CD4-positive, alpha-beta T cell (primary cell): ENCODE measurements at regions not wholly inside any gene's neighbourhood (a gene's known extent, or its start where the extent isn't known, plus 50 kb on each side); places are given as distances from the start of the nearest gene placed in this dataset.

Experiments
- ATAC-seq: fragments of 200-7000 bp; cut with Tn5 transposase; one replicate; pipeline ENCODE4 v1.10.0; 2022; ENCODE audit warnings: mild to moderate bottlenecking; ENCODE audit not compliant: poor library complexity
- CTCF ChIA-PET: fragments of 350-600 bp; sonication (Branson Sonifier 250); formaldehyde crosslinking; loops from one replicate; lab custom pipeline; 2021; ENCODE audit warnings: antibody characterized with exemption, inconsistent platforms; lab: Charles Lee
- POLR2A ChIA-PET: fragments of 350-600 bp; sonication (Branson Sonifier 250); formaldehyde crosslinking; loops from one replicate; lab custom pipeline; 2021; ENCODE audit warnings: antibody characterized with exemption, inconsistent platforms; lab: Charles Lee
- DNase-seq, 14 experiments: peaks; one replicate each; pipeline ENCODE4 v3.0.0-alpha.2; 2013 to 2020; ENCODE audit warnings: mixed read lengths in 2 of 14
- H3K27ac ChIP-seq, 2 donors: one replicate each; pipeline versions ENCODE4 v1.5.1 to v1.7.0; 2013; ENCODE audit warnings: low read length in 2 of 2, low read depth in 1 of 2, mild to moderate bottlenecking in 1 of 2
- H3K27me3 ChIP-seq, 2 experiments: 1 replicate in 1 of 2; 2 replicates in 1 of 2; pipeline versions ENCODE4 v1.6.1 to v1.7.0; 2013; ENCODE audit warnings: low read length in 2 of 2, control low read depth in 1 of 2, mild to moderate bottlenecking in 1 of 2, moderate library complexity in 1 of 2; ENCODE audit not compliant: insufficient read depth in 2 of 2, control insufficient read depth in 1 of 2
- H3K36me3 ChIP-seq: one replicate; pipeline ENCODE4 v1.6.1; 2013; ENCODE audit warnings: low read length, control low read depth; ENCODE audit not compliant: insufficient read depth
- H3K4me1 ChIP-seq: one replicate; pipeline ENCODE4 v1.6.1; 2013; ENCODE audit warnings: low read length, control low read depth; ENCODE audit not compliant: insufficient read depth
- H3K4me3 ChIP-seq: one replicate; pipeline ENCODE4 v1.5.1; 2013; ENCODE audit warnings: mild to moderate bottlenecking, low read length, moderate library complexity
- H3K9me3 ChIP-seq, 2 experiments: 1 replicate in 1 of 2; 2 replicates in 1 of 2; pipeline versions ENCODE4 v1.6.1 to v1.7.0; 2013; ENCODE audit warnings: low read length in 2 of 2, mild to moderate bottlenecking in 2 of 2, control low read depth in 1 of 2, moderate library complexity in 1 of 2; ENCODE audit not compliant: control insufficient read depth in 1 of 2, insufficient read depth in 1 of 2
- H3K27ac Mint-ChIP-seq: one replicate; pipeline ENCODE4 v1.8.0; 2020; ENCODE audit warnings: mixed read lengths
- H3K27me3 Mint-ChIP-seq: one replicate; pipeline ENCODE4 v1.8.0; 2021; ENCODE audit warnings: mixed read lengths
- H3K36me3 Mint-ChIP-seq: one replicate; pipeline ENCODE4 v1.8.0; 2021; ENCODE audit warnings: low read depth, mixed read lengths
- H3K4me1 Mint-ChIP-seq: one replicate; pipeline ENCODE4 v1.8.0; 2021; ENCODE audit warnings: low read depth, mixed read lengths
- H3K4me3 Mint-ChIP-seq: one replicate; pipeline ENCODE4 v1.8.0; 2020; ENCODE audit warnings: mild to moderate bottlenecking, mixed read lengths
- H3K9me3 Mint-ChIP-seq: one replicate; pipeline ENCODE4 v1.8.0; 2020; ENCODE audit warnings: mixed read lengths
- CTCF ChIP-seq: fragments of 200-600 bp; IDR thresholded peaks from one replicate; pipeline ENCODE4 v1.8.0; 2022; ENCODE audit warnings: antibody characterized with exemption, mild to moderate bottlenecking
- intact Hi-C, 2 experiments: fragments of 100-400 bp; cut with DNase I in 1 of 2; cut with micrococcal nuclease in 1 of 2; formaldehyde crosslinking; loops; one replicate each; pipeline versions ENCODE4 v1.15.1 to v1.9.0; 2023 to 2025; cut with DNase I, micrococcal nuclease

- Histone ChIP-seq H3K27me3 (no peaks in the 10 kb centered on the region), H3K27ac (no peak overlapping the region), H3K4me3 (no peak overlapping the region), H3K4me1 (no peaks in the 10 kb centered on the region), H3K9me3 (no peaks in the 10 kb centered on the region), H3K36me3 (no peaks in the 10 kb centered on the region)
- H3K36me3 Mint-ChIP-seq: no peaks in the 10 kb centered on the region
- H3K4me3 Mint-ChIP-seq: no peak overlapping the region
- no peaks in the 10 kb centered on the region for H3K27me3 Mint-ChIP-seq
- POLR2A ChIA-PET: no interaction called here
- H3K27ac Mint-ChIP-seq: no peak overlapping the region
- H3K9me3 Mint-ChIP-seq: no peaks in the 10 kb centered on the region
- intact Hi-C loops: no loop called here
- ATAC-seq (no peak), DNase-seq (no peak)
- CTCF ChIA-PET: no interaction called here
- no peaks in the 10 kb centered on the region for H3K4me1 Mint-ChIP-seq
- no peak for TF ChIP-seq CTCF
Measured at GRCh38 chrX:95218976-95219375, 1465.7 kb upstream of the DIAPH2 start.

- no peak overlapping the region for H3K4me3 Mint-ChIP-seq
- Histone ChIP-seq H3K27ac (no peak overlapping the region), H3K36me3 (no peaks in the 10 kb centered on the region), H3K4me3 (no peak overlapping the region), H3K27me3 (no peaks in the 10 kb centered on the region), H3K4me1 (no peaks in the 10 kb centered on the region), H3K9me3 (no peaks in the 10 kb centered on the region)
- H3K36me3 Mint-ChIP-seq: no peaks in the 10 kb centered on the region
- H3K9me3 Mint-ChIP-seq: peaks cover 3% of the 10 kb centered on the region
- no peak for ATAC-seq
- intact Hi-C loops: no loop called here
- H3K27ac Mint-ChIP-seq: no peak overlapping the region
- H3K27me3 Mint-ChIP-seq: no peaks in the 10 kb centered on the region
- no peaks in the 10 kb centered on the region for H3K4me1 Mint-ChIP-seq
- CTCF ChIA-PET: no interaction called here
- DNase-seq: no peak
- no peak for TF ChIP-seq CTCF
- POLR2A ChIA-PET: no interaction called here
Measured at GRCh38 chrX:95248386-95248785, 1436.3 kb upstream of the DIAPH2 start.

- Histone ChIP-seq H3K27ac (no peak overlapping the region), H3K4me3 (no peak overlapping the region), H3K27me3 (no peaks in the 10 kb centered on the region), H3K9me3 (no peaks in the 10 kb centered on the region), H3K4me1 (no peaks in the 10 kb centered on the region), H3K36me3 (no peaks in the 10 kb centered on the region)
- TF ChIP-seq CTCF: no peak
- Mint-ChIP-seq H3K27ac (no peak overlapping the region), H3K27me3 (no peaks in the 10 kb centered on the region), H3K36me3 (no peaks in the 10 kb centered on the region), H3K4me1 (no peaks in the 10 kb centered on the region), H3K4me3 (no peak overlapping the region), H3K9me3 (no peaks in the 10 kb centered on the region)
- no peak for ATAC-seq
- CTCF ChIA-PET: no interaction called here
- intact Hi-C loops: no loop called here
- DNase-seq: no peak
- POLR2A ChIA-PET: no interaction called here
Measured at GRCh38 chrX:95290455-95290854, 1394.2 kb upstream of the DIAPH2 start.
